ENCODE measurements at regions not wholly inside any gene's neighbourhood (a gene's known extent, or its start where the extent isn't known, plus 50 kb on each side); places are given as distances from the start of the nearest gene placed in this dataset.

DNA sequence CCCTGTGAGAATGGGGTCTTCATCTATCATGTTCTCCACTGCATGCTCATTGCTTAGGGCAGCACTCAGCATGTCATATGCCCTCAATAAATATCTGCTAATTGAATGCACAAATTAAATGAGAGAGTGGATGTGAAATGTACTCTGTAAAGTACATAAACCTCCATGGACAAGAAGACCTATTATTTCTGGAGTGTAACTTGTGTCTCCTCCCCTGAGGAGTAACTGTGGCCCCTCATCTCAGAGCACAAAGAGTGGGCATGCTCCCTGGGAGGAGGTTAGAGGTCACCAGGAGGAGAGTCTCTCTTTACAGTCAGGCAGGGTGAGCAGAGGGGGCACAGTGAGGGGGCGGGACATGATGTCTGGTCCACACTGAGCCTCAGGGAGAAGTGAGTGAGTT is 313.6 kb upstream of the PODXL start:
- TF ChIP-seq, protein P1, sequence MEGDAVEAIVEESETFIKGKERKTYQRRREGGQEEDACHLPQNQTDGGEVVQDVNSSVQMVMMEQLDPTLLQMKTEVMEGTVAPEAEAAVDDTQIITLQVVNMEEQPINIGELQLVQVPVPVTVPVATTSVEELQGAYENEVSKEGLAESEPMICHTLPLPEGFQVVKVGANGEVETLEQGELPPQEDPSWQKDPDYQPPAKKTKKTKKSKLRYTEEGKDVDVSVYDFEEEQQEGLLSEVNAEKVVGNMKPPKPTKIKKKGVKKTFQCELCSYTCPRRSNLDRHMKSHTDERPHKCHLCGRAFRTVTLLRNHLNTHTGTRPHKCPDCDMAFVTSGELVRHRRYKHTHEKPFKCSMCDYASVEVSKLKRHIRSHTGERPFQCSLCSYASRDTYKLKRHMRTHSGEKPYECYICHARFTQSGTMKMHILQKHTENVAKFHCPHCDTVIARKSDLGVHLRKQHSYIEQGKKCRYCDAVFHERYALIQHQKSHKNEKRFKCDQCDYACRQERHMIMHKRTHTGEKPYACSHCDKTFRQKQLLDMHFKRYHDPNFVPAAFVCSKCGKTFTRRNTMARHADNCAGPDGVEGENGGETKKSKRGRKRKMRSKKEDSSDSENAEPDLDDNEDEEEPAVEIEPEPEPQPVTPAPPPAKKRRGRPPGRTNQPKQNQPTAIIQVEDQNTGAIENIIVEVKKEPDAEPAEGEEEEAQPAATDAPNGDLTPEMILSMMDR (IDR thresholded peaks at IDR 0.05 in 2 of 3, conservative IDR thresholded peaks at IDR 0.05 in 1 of 3; ENCODE audit: insufficient read depth in 2 of 3, low read depth in 1 of 3, low read length in 3 of 3), result no peak
- TF ChIP-seq, protein P2, sequence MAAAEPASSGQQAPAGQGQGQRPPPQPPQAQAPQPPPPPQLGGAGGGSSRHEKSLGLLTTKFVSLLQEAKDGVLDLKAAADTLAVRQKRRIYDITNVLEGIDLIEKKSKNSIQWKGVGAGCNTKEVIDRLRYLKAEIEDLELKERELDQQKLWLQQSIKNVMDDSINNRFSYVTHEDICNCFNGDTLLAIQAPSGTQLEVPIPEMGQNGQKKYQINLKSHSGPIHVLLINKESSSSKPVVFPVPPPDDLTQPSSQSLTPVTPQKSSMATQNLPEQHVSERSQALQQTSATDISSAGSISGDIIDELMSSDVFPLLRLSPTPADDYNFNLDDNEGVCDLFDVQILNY (CRISPR knock-in tag; IDR thresholded peaks at IDR 0.05), result no peak
- no peak for TF ChIP-seq PHF20 (IDR thresholded peaks at IDR 0.05; ENCODE audit: partially characterized antibody)
- no peak for TF ChIP-seq NR3C1 (CRISPR knock-in tag; IDR thresholded peaks at IDR 0.05)
- TF ChIP-seq EZH2 (IDR thresholded peaks at IDR 0.05; ENCODE audit: borderline replicate concordance, low read depth, low read length), result no peak
- TF ChIP-seq, protein P3, sequence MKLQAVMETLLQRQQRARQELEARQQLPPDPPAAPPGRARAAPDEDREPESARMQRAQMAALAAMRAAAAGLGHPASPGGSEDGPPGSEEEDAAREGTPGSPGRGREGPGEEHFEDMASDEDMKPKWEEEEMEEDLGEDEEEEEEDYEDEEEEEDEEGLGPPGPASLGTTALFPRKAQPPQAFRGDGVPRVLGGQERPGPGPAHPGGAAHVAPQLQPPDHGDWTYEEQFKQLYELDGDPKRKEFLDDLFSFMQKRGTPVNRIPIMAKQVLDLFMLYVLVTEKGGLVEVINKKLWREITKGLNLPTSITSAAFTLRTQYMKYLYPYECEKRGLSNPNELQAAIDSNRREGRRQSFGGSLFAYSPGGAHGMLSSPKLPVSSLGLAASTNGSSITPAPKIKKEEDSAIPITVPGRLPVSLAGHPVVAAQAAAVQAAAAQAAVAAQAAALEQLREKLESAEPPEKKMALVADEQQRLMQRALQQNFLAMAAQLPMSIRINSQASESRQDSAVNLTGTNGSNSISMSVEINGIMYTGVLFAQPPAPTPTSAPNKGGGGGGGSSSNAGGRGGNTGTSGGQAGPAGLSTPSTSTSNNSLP (IDR thresholded peaks at IDR 0.05; ENCODE audit: borderline replicate concordance, low read depth, low read length), result no peak
